H9 (cell line): ENCODE measurements at regions not wholly inside any gene's neighbourhood (a gene's known extent, or its start where the extent isn't known, plus 50 kb on each side); places are given as distances from the start of the nearest gene placed in this dataset.
"Not testable (repeated sequence)": the region's sequence is repeated elsewhere in the genome, so short reads cannot be mapped to it uniquely, and the experiment has no call there.

Experiments used
- DNase-seq: peaks from one replicate; pipeline ENCODE4 v3.0.0-alpha.2; 2017
- H2AFZ ChIP-seq: one replicate; pipeline ENCODE4 v1.6.1; 2013; ENCODE audit warnings: mild to moderate bottlenecking, low read length, control low read depth, moderate library complexity
- H2AK5ac ChIP-seq: 2 replicates; pipeline ENCODE4 v1.6.1; 2013; ENCODE audit warnings: low read length, control low read depth, mixed read lengths; ENCODE audit not compliant: insufficient read length
- H2BK120ac ChIP-seq: one replicate; pipeline ENCODE4 v1.6.1; 2013; ENCODE audit warnings: low read depth, mild to moderate bottlenecking, low read length, control low read depth, inconsistent platforms; ENCODE audit not compliant: poor library complexity, severe bottlenecking
- H2BK12ac ChIP-seq: 2 replicates; pipeline ENCODE4 v1.6.1; 2013; ENCODE audit warnings: low read length, control low read depth, mixed read lengths, low read depth; ENCODE audit not compliant: insufficient read length
- H2BK15ac ChIP-seq: 2 replicates; pipeline ENCODE4 v1.6.1; 2013; ENCODE audit warnings: low read depth, low read length, control low read depth
- H2BK20ac ChIP-seq: one replicate; pipeline ENCODE4 v1.6.1; 2013; ENCODE audit warnings: low read depth, mild to moderate bottlenecking, low read length, control low read depth, inconsistent platforms; ENCODE audit not compliant: poor library complexity, severe bottlenecking
- H2BK5ac ChIP-seq: 2 replicates; pipeline ENCODE4 v1.6.1; 2013; ENCODE audit warnings: low read length, control low read depth, mixed read lengths; ENCODE audit not compliant: insufficient read length
- H3K14ac ChIP-seq: 2 replicates; pipeline ENCODE4 v1.6.1; 2013; ENCODE audit warnings: low read length, control low read depth; ENCODE audit not compliant: insufficient read depth
- H3K18ac ChIP-seq: 2 replicates; pipeline ENCODE4 v1.6.1; 2013; ENCODE audit warnings: low read depth, mild to moderate bottlenecking, mixed read lengths, low read length, control low read depth; ENCODE audit not compliant: insufficient read length
- H3K23ac ChIP-seq: 2 replicates; pipeline ENCODE4 v1.6.1; 2013; ENCODE audit warnings: low read length, control low read depth, mixed read lengths, low read depth; ENCODE audit not compliant: insufficient read length
- H3K23me2 ChIP-seq: 2 replicates; pipeline ENCODE4 v1.6.1; 2013; ENCODE audit warnings: low read depth, mild to moderate bottlenecking, mixed read lengths, low read length, control low read depth; ENCODE audit not compliant: insufficient read length, poor library complexity, severe bottlenecking
- H3K27ac ChIP-seq: 2 replicates; pipeline ENCODE4 v1.5.1; 2013; ENCODE audit warnings: low read length, control low read depth, mixed read lengths, low read depth; ENCODE audit not compliant: insufficient read length
- H3K27me3 ChIP-seq: 2 replicates; pipeline ENCODE4 v1.6.1; 2013; ENCODE audit warnings: low read length, control low read depth, inconsistent platforms; ENCODE audit not compliant: insufficient read depth
- H3K4ac ChIP-seq: 2 replicates; pipeline ENCODE4 v1.6.1; 2013; ENCODE audit warnings: low read depth, mild to moderate bottlenecking, control low read depth, inconsistent platforms, low read length, moderate library complexity
- H3K4me1 ChIP-seq: 2 replicates; pipeline ENCODE4 v1.6.1; 2013; ENCODE audit warnings: low read length, control low read depth, inconsistent platforms; ENCODE audit not compliant: insufficient read depth
- H3K4me2 ChIP-seq: 2 replicates; pipeline ENCODE4 v1.6.1; 2013; ENCODE audit warnings: low read length, control low read depth, mixed read lengths; ENCODE audit not compliant: insufficient read length, insufficient read depth
- H3K56ac ChIP-seq: 2 replicates; pipeline ENCODE4 v1.6.1; 2013; ENCODE audit warnings: low read depth, mild to moderate bottlenecking, mixed read lengths, low read length, control low read depth; ENCODE audit not compliant: insufficient read length
- H3K79me1 ChIP-seq: 2 replicates; pipeline ENCODE4 v1.6.1; 2013; ENCODE audit warnings: low read depth, mild to moderate bottlenecking, moderate library complexity, low read length, control low read depth, inconsistent platforms; ENCODE audit not compliant: insufficient read depth, poor library complexity, severe bottlenecking
- H3K79me2 ChIP-seq: 2 replicates; pipeline ENCODE4 v1.6.1; 2013; ENCODE audit warnings: low read length, control low read depth, inconsistent platforms; ENCODE audit not compliant: insufficient read depth
- H3K9ac ChIP-seq: 2 replicates; pipeline ENCODE4 v1.6.1; 2013; ENCODE audit warnings: low read length, control low read depth, mixed read lengths; ENCODE audit not compliant: insufficient read length; ENCODE audit errors: extremely low read depth
- H3K9me3 ChIP-seq: one replicate; pipeline ENCODE4 v1.6.1; 2013; ENCODE audit warnings: low read depth, low read length, inconsistent platforms; ENCODE audit not compliant: control insufficient read depth
- H3T11ph ChIP-seq: one replicate; pipeline ENCODE4 v1.6.1; 2013; ENCODE audit warnings: mild to moderate bottlenecking, low read length, control low read depth, inconsistent platforms
- H4K20me1 ChIP-seq: one replicate; pipeline ENCODE4 v1.6.1; 2013; ENCODE audit not compliant: control insufficient read depth, insufficient read length, insufficient read depth
- H4K5ac ChIP-seq: 2 replicates; pipeline ENCODE4 v1.6.1; 2013; ENCODE audit warnings: low read depth, mild to moderate bottlenecking, mixed read lengths, low read length, control low read depth; ENCODE audit not compliant: insufficient read length
- H4K8ac ChIP-seq: replicated peaks from 2 replicates; pipeline ENCODE4 v1.6.1; 2013; ENCODE audit warnings: low read length, control low read depth, mixed read lengths, low read depth; ENCODE audit not compliant: insufficient read length
- H4K91ac ChIP-seq: 2 replicates; pipeline ENCODE4 v1.6.1; 2013; ENCODE audit warnings: low read depth, mild to moderate bottlenecking, moderate library complexity, mixed read lengths, low read length, control low read depth; ENCODE audit not compliant: insufficient read length
- H3K27ac Mint-ChIP-seq, 3 experiments: 2 replicates in 2 of 3; 3 replicates in 1 of 3; pipeline ENCODE4 v1.8.0; 2020 to 2021; ENCODE audit warnings: mixed read lengths in 3 of 3, mild to moderate bottlenecking in 1 of 3, moderate library complexity in 1 of 3
- H3K27me3 Mint-ChIP-seq: 2 replicates; pipeline ENCODE4 v1.8.0; 2021; ENCODE audit warnings: low read depth, mild to moderate bottlenecking, moderate library complexity, mixed read lengths
- H3K36me3 Mint-ChIP-seq, 3 experiments: 2 replicates in 2 of 3; 3 replicates in 1 of 3; pipeline ENCODE4 v1.8.0; 2020 to 2021; ENCODE audit warnings: low read depth in 3 of 3, mixed read lengths in 3 of 3; ENCODE audit not compliant: insufficient read depth in 1 of 3
- H3K4me1 Mint-ChIP-seq, 2 experiments: 2 replicates each; pipeline ENCODE4 v1.8.0; 2020; ENCODE audit warnings: mixed read lengths in 2 of 2
- H3K4me3 Mint-ChIP-seq, 2 experiments: 2 replicates in 1 of 2; 3 replicates in 1 of 2; pipeline ENCODE4 v1.8.0; 2020 to 2021; ENCODE audit warnings: mild to moderate bottlenecking in 2 of 2, mixed read lengths in 2 of 2, moderate library complexity in 1 of 2
- H3K9me3 Mint-ChIP-seq, 2 experiments: 2 replicates in 1 of 2; 3 replicates in 1 of 2; pipeline ENCODE4 v1.8.0; 2020; ENCODE audit warnings: mild to moderate bottlenecking in 2 of 2, mixed read lengths in 2 of 2, moderate library complexity in 1 of 2
- WGBS: extraction: QIAGEN DNeasy Blood & Tissue Kit; methylation state at CpG from one replicate; pipeline ENCODE4 v1.1.7; 2013; ENCODE audit warnings: missing lambda C conversion rate, low lambda C conversion rate, mixed read lengths; ENCODE audit not compliant: insufficient read length; ENCODE audit errors: extremely low coverage; 5-methylcytosine and 5-hydroxymethylcytosine counted together

GRCh38 chr2:179385756-179386155 lies 121.1 kb upstream of the SESTD1 start:
- peaks cover 10 to 26% (median 21%) of the 10 kb centered on the region in 3 experiments for H3K36me3 Mint-ChIP-seq
- not testable (repeated sequence) for H3T11ph ChIP-seq, H3K27me3 Mint-ChIP-seq, H3K18ac ChIP-seq, H2BK15ac ChIP-seq, H3K9me3 ChIP-seq, H3K9ac ChIP-seq, H4K91ac ChIP-seq, H3K14ac ChIP-seq, H2AK5ac ChIP-seq, H3K4me1 ChIP-seq, H3K27ac Mint-ChIP-seq, H3K4me1 Mint-ChIP-seq, H2BK120ac ChIP-seq, H3K23ac ChIP-seq, DNase-seq, H2BK5ac ChIP-seq, H3K56ac ChIP-seq, H3K23me2 ChIP-seq, H3K4me2 ChIP-seq, H2BK12ac ChIP-seq, H3K4ac ChIP-seq, H4K8ac ChIP-seq, H3K27me3 ChIP-seq, H3K79me2 ChIP-seq, H3K79me1 ChIP-seq, H4K20me1 ChIP-seq, H3K4me3 Mint-ChIP-seq, H3K27ac ChIP-seq, H2AFZ ChIP-seq, H4K5ac ChIP-seq, H2BK20ac ChIP-seq
- H3K9me3 Mint-ChIP-seq = peaks cover 33 to 35% of the 10 kb centered on the region in 2 experiments
- WGBS = no CpG with 5 or more reads among the region's 16 CpGs
